NCI-H524 treated with DMSO at 0.1 percent for 48 hours (cell line): ENCODE measurements at regions not wholly inside any gene's neighbourhood (a gene's known extent, or its start where the extent isn't known, plus 50 kb on each side); places are given as distances from the start of the nearest gene placed in this dataset.

Source experiments
- DNase-seq: peaks from one replicate; lab custom pipeline; 2025; lab: John Stamatoyannopoulos, UW

- no peak for DNase-seq
Observed at GRCh38 chrX:40452031-40452430, 128.7 kb upstream of the ATP6AP2 start.

- no peak for DNase-seq
Observed at GRCh38 chrX:40449956-40450706, 130.6 kb upstream of the ATP6AP2 start.

GRCh38 chrX:40449396-40449795 lies 131.4 kb upstream of the ATP6AP2 start:
- DNase-seq = no peak

- DNase-seq = no peak
Observed at GRCh38 chrX:40448793-40449192, 132.0 kb upstream of the ATP6AP2 start.

- DNase-seq = no peak
Observed at GRCh38 chrX:40446921-40447320, 133.8 kb upstream of the ATP6AP2 start.

GRCh38 chrX:40445691-40446090 lies 135.1 kb upstream of the ATP6AP2 start:
- no peak for DNase-seq

GRCh38 chrX:40444798-40445496 lies 135.8 kb upstream of the ATP6AP2 start:
- DNase-seq = no peak

- DNase-seq = no peak
Observed at GRCh38 chrX:40444133-40444532, 136.6 kb upstream of the ATP6AP2 start.

- no peak for DNase-seq
Observed at GRCh38 chrX:40440866-40441265, 139.9 kb upstream of the ATP6AP2 start.

- no peak for DNase-seq
Observed at GRCh38 chrX:40439625-40440532, 140.9 kb upstream of the ATP6AP2 start.

- DNase-seq = no peak
Observed at GRCh38 chrX:40437348-40437747, 143.4 kb upstream of the ATP6AP2 start.

GRCh38 chrX:40434947-40435346 lies 145.8 kb upstream of the ATP6AP2 start:
- no peak for DNase-seq

GRCh38 chrX:40434443-40434842 lies 146.3 kb upstream of the ATP6AP2 start:
- no peak for DNase-seq

- no peak for DNase-seq
Observed at GRCh38 chrX:40433160-40433559, 147.6 kb upstream of the ATP6AP2 start.

GRCh38 chrX:40424259-40424658 lies 156.5 kb upstream of the ATP6AP2 start:
- DNase-seq = no peak

GRCh38 chrX:40423299-40423698 lies 157.5 kb upstream of the ATP6AP2 start:
- no peak for DNase-seq

- no peak for DNase-seq
Observed at GRCh38 chrX:40422021-40422420, 158.7 kb upstream of the ATP6AP2 start.

- DNase-seq = no peak
Observed at GRCh38 chrX:40420899-40421729, 159.7 kb upstream of the ATP6AP2 start.

- DNase-seq = no peak
Observed at GRCh38 chrX:40418813-40419195, 162.0 kb upstream of the ATP6AP2 start.

GRCh38 chrX:40418146-40418812 lies 162.5 kb upstream of the ATP6AP2 start:
- DNase-seq = no peak

GRCh38 chrX:40415675-40416074 lies 165.1 kb upstream of the ATP6AP2 start:
- DNase-seq = no peak
